SK-N-MC (cell line): ENCODE measurements at regions not wholly inside any gene's neighbourhood (a gene's known extent, or its start where the extent isn't known, plus 50 kb on each side); places are given as distances from the start of the nearest gene placed in this dataset.

ENCODE experiments used
- EZH2 ChIP-seq: fragments of 200-600 bp; sonication (generic); IDR thresholded peaks from one replicate; pipeline ENCODE4 v1.6.1; 2017; ENCODE audit warnings: antibody characterized with exemption
- FOXP2 ChIP-seq: optimal IDR thresholded peaks from 2 replicates; pipeline ENCODE3; 2011; ENCODE audit warnings: mild to moderate bottlenecking, moderate library complexity; ENCODE audit not compliant: insufficient read depth; ENCODE audit errors: extremely low read length, control extremely low read depth
- POLR2AphosphoS5 ChIP-seq: IDR thresholded peaks from 2 replicates; pipeline ENCODE4 v1.6.1; 2012; ENCODE audit warnings: mild to moderate bottlenecking, low read depth, low read length, borderline replicate concordance

DNA sequence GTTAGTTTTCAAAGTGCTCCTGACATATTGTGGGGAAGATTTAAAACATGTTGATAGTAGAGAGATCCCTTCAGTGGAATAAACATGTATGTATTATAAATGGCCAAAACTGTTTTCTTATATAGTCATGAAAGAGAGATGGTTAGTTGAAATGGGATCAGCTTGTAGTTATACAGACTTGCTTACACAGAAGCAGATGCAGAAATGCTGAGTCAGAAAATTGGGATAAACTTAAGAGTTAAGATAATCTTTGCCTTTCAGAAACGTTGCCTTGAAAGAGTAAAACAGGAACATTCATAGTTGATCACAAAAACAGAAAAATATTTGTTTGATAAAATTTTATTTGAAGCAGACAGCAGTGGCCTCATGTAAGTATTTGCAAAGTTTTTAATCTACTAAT is 433.2 kb upstream of the BCHE start:
- no peak for TF ChIP-seq POLR2AphosphoS5
- TF ChIP-seq EZH2: no peak
- no peak for TF ChIP-seq FOXP2
